Loucy (cell line): ENCODE measurements at regions not wholly inside any gene's neighbourhood (a gene's known extent, or its start where the extent isn't known, plus 50 kb on each side); places are given as distances from the start of the nearest gene placed in this dataset.

Source experiments
- EZH2phosphoT487 ChIP-seq: fragments of 200-600 bp; IDR thresholded peaks from 2 replicates; pipeline ENCODE4 v1.6.1; 2018; ENCODE audit warnings: antibody characterized with exemption, mild to moderate bottlenecking, moderate library complexity, borderline replicate concordance
- TF ChIP-seq, protein P1 (sequence below): fragments of 200-600 bp; sonication (generic); conservative IDR thresholded peaks from 2 replicates; pipeline ENCODE4 v1.5.1; 2014; ENCODE audit warnings: mild to moderate bottlenecking, antibody characterized with exemption, low read length

DNA sequence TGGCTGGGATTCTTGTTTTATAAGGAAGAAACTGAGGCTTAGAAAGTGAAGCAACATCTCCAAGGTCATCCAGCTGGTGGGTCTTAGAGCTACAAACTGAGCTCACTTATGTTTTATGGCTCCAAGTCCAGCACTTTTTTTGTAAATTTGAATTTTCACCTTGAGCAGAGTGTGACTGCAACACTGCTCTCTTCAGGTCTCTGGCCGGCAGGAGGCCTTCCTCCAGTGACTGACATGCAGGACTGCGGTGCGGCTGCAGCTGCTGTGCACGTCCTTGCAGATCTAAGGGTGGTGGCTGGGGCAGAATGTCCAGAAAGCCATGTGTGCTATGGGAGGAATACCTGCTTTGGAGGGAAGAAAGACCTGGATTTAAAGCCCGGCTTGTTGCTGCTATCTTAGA lies 284.2 kb upstream of the POU3F1 start:
- TF ChIP-seq, protein P1, sequence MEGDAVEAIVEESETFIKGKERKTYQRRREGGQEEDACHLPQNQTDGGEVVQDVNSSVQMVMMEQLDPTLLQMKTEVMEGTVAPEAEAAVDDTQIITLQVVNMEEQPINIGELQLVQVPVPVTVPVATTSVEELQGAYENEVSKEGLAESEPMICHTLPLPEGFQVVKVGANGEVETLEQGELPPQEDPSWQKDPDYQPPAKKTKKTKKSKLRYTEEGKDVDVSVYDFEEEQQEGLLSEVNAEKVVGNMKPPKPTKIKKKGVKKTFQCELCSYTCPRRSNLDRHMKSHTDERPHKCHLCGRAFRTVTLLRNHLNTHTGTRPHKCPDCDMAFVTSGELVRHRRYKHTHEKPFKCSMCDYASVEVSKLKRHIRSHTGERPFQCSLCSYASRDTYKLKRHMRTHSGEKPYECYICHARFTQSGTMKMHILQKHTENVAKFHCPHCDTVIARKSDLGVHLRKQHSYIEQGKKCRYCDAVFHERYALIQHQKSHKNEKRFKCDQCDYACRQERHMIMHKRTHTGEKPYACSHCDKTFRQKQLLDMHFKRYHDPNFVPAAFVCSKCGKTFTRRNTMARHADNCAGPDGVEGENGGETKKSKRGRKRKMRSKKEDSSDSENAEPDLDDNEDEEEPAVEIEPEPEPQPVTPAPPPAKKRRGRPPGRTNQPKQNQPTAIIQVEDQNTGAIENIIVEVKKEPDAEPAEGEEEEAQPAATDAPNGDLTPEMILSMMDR = no peak
- TF ChIP-seq EZH2phosphoT487 = no peak
